OCI-LY3 (cell line): ENCODE measurements at regions not wholly inside any gene's neighbourhood (a gene's known extent, or its start where the extent isn't known, plus 50 kb on each side); places are given as distances from the start of the nearest gene placed in this dataset.

Experiments
- EZH2phosphoT487 ChIP-seq: fragments of 200-600 bp; shearing (Covaris generic); IDR thresholded peaks from 2 replicates; pipeline ENCODE4 v1.6.1; 2018; ENCODE audit warnings: antibody characterized with exemption, mixed run types, low read depth
- TF ChIP-seq, protein P1 (sequence below): fragments of 200-600, 300-600 bp; sonication (generic); IDR thresholded peaks from 2 replicates; pipeline ENCODE4 v1.5.1; 2014; ENCODE audit warnings: antibody characterized with exemption, low read length, low read depth

GRCh38 chr14:55761651-55762050 is 181.6 kb downstream of the KTN1 start:
- TF ChIP-seq, protein P1, sequence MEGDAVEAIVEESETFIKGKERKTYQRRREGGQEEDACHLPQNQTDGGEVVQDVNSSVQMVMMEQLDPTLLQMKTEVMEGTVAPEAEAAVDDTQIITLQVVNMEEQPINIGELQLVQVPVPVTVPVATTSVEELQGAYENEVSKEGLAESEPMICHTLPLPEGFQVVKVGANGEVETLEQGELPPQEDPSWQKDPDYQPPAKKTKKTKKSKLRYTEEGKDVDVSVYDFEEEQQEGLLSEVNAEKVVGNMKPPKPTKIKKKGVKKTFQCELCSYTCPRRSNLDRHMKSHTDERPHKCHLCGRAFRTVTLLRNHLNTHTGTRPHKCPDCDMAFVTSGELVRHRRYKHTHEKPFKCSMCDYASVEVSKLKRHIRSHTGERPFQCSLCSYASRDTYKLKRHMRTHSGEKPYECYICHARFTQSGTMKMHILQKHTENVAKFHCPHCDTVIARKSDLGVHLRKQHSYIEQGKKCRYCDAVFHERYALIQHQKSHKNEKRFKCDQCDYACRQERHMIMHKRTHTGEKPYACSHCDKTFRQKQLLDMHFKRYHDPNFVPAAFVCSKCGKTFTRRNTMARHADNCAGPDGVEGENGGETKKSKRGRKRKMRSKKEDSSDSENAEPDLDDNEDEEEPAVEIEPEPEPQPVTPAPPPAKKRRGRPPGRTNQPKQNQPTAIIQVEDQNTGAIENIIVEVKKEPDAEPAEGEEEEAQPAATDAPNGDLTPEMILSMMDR, result no peak
- no peak for TF ChIP-seq EZH2phosphoT487
